ENCODE measurements at regions not wholly inside any gene's neighbourhood (a gene's known extent, or its start where the extent isn't known, plus 50 kb on each side); places are given as distances from the start of the nearest gene placed in this dataset.

DNA sequence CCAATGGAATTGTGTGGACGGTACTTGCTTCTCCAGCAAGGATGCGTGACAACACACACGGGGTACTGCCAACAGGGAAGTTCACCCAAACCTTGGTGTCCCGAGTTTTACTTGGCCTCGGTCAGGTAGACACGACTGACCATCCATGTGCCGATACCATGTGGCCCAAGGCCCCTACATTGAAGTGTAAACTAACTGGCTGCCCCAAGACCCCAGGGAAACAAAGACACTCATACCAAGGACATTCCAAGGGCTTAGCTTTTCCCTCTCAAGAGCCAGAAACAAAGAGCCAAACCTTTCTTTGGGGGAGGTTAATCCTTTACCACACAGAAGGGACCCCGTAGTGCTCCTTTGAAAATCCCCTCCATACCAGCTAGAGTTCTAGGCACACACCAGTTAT lies 215.9 kb upstream of the TNRC6C start:
- ChIA-PET POLR2A (no interaction called here), CTCF (ENCODE audit: low intra/inter-chr PET ratio, low total read pairs) (no interaction called here)
- no peak overlapping the region for H3K9ac ChIP-seq (ENCODE audit: insufficient read depth, low read depth, low read length)
- no peak overlapping the region for H3K4me2 ChIP-seq (ENCODE audit: low read depth, low read length)
- no TSS peak for BruUV-seq (replicated peaks)
- no peaks in the 10 kb centered on the region for H3K36me3 ChIP-seq (replicated peaks in 1 of 2; ENCODE audit: control insufficient read depth in 1 of 2, insufficient read depth in 2 of 2, low read length in 2 of 2)
- FAIRE-seq = no peak
- no peaks in the 10 kb centered on the region for H3K9me3 ChIP-seq (ENCODE audit: low read length)
- intact Hi-C loops (cut with micrococcal nuclease; ENCODE audit: unreplicated experiment) (no loop called here), in situ Hi-C loops (cut with HindIII; ENCODE audit: extremely low pct_ligation_motif_present, low pct_unique_long_range_greater_than_20kb) (no loop called here)
- 17% methylated on average over 7 of the region's 8 CpGs for WGBS (ENCODE audit: low lambda C conversion rate)
- TF ChIP-seq, protein P1, sequence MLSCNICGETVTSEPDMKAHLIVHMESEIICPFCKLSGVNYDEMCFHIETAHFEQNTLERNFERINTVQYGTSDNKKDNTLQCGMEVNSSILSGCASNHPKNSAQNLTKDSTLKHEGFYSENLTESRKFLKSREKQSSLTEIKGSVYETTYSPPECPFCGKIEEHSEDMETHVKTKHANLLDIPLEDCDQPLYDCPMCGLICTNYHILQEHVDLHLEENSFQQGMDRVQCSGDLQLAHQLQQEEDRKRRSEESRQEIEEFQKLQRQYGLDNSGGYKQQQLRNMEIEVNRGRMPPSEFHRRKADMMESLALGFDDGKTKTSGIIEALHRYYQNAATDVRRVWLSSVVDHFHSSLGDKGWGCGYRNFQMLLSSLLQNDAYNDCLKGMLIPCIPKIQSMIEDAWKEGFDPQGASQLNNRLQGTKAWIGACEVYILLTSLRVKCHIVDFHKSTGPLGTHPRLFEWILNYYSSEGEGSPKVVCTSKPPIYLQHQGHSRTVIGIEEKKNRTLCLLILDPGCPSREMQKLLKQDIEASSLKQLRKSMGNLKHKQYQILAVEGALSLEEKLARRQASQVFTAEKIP (CRISPR knock-in tag; IDR thresholded peaks at IDR 0.05; ENCODE audit: borderline replicate concordance) = no peak
- TF ChIP-seq ZNF142 (CRISPR knock-in tag; IDR thresholded peaks at IDR 0.05) (no peak), FIP1L1 (IDR thresholded peaks at IDR 0.05; ENCODE audit: borderline replicate concordance, insufficient read depth, low read depth, low read length) (no peak), ZNF337 (CRISPR knock-in tag; IDR thresholded peaks at IDR 0.05; ENCODE audit: borderline replicate concordance, low read depth) (no peak), ZNF674 (CRISPR knock-in tag; IDR thresholded peaks at IDR 0.05; ENCODE audit: low read depth) (no peak), ZSCAN20 (CRISPR knock-in tag; IDR thresholded peaks at IDR 0.05; ENCODE audit: borderline replicate concordance) (no peak), ZNF383 (CRISPR knock-in tag; IDR thresholded peaks at IDR 0.05; ENCODE audit: borderline replicate concordance) (no peak), PCBP2 (optimal IDR thresholded peaks at IDR 0.05; ENCODE audit: low read depth, low read length, poor library complexity, severe bottlenecking) (no peak)
- TF ChIP-seq, protein P2, sequence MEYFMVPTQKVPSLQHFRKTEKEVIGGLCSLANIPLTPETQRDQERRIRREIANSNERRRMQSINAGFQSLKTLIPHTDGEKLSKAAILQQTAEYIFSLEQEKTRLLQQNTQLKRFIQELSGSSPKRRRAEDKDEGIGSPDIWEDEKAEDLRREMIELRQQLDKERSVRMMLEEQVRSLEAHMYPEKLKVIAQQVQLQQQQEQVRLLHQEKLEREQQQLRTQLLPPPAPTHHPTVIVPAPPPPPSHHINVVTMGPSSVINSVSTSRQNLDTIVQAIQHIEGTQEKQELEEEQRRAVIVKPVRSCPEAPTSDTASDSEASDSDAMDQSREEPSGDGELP (IDR thresholded peaks at IDR 0.05; ENCODE audit: borderline replicate concordance, low read depth) = no peak
- TF ChIP-seq, protein P3, sequence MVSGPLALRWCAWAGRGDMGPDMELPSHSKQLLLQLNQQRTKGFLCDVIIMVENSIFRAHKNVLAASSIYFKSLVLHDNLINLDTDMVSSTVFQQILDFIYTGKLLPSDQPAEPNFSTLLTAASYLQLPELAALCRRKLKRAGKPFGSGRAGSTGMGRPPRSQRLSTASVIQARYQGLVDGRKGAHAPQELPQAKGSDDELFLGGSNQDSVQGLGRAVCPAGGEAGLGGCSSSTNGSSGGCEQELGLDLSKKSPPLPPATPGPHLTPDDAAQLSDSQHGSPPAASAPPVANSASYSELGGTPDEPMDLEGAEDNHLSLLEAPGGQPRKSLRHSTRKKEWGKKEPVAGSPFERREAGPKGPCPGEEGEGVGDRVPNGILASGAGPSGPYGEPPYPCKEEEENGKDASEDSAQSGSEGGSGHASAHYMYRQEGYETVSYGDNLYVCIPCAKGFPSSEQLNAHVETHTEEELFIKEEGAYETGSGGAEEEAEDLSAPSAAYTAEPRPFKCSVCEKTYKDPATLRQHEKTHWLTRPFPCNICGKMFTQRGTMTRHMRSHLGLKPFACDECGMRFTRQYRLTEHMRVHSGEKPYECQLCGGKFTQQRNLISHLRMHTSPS (CRISPR knock-in tag; IDR thresholded peaks at IDR 0.05; ENCODE audit: low read depth) = no peak
- H2AFZ ChIP-seq (ENCODE audit: low read length) = no peak overlapping the region
- no peak overlapping the region for H3K4me3 ChIP-seq (replicated peaks in 1 of 3; ENCODE audit: insufficient read depth in 1 of 3, low read depth in 2 of 3, low read length in 3 of 3)
- no peak for DNase-seq (ENCODE audit: low spot score)
- peaks cover 13 to 82% of the 10 kb centered on the region in 2 experiments; a peak in 4 of 5 replicates for H3K27me3 ChIP-seq (ENCODE audit: control insufficient read depth in 1 of 2, insufficient read depth in 2 of 2, low read length in 2 of 2)
- no peaks in the 10 kb centered on the region for H3K79me2 ChIP-seq (ENCODE audit: insufficient read depth, low read length)
- no peaks in the 10 kb centered on the region for H3K4me1 ChIP-seq (ENCODE audit: insufficient read depth, low read length)
- no peak for ATAC-seq
- no peaks in the 10 kb centered on the region; the same call in 1 of the 2 replicates for H4K20me1 ChIP-seq (ENCODE audit: insufficient read depth, low read length)
- H3K27ac ChIP-seq (ENCODE audit: extremely low read length, insufficient read depth, low read length) = no peak overlapping the region

Data from HepG2 (cell line).